Kidney (tissue), 13 donors: ENCODE measurements at regions not wholly inside any gene's neighbourhood (a gene's known extent, or its start where the extent isn't known, plus 50 kb on each side); places are given as distances from the start of the nearest gene placed in this dataset.

ENCODE experiments used
- DNase-seq, 5 donors: peaks; one replicate each; pipeline ENCODE4 v3.0.0-alpha.2; 2013 to 2020
- FAIRE-seq: peaks from 2 replicates; lab custom pipeline; 2012; peaks lifted over from hg19 to GRCh38; lab: Jason Lieb, UNC
- H3K27ac ChIP-seq, 2 donors: one replicate each; pipeline ENCODE4 v1.7.0; 2013; ENCODE audit warnings: low read depth in 2 of 2, low read length in 2 of 2, inconsistent platforms in 1 of 2
- H3K27me3 ChIP-seq: one replicate; pipeline ENCODE4 v1.7.1; 2013; ENCODE audit warnings: low read length, inconsistent platforms; ENCODE audit not compliant: control insufficient read depth, insufficient read depth
- H3K36me3 ChIP-seq, 3 donors: one replicate each; pipeline versions ENCODE4 v1.7.0 to v1.7.1; 2013; ENCODE audit warnings: low read length in 3 of 3, control low read depth in 1 of 3, inconsistent platforms in 1 of 3; ENCODE audit not compliant: insufficient read depth in 3 of 3, control insufficient read depth in 2 of 3
- H3K4me1 ChIP-seq, 3 donors: one replicate each; pipeline versions ENCODE4 v1.7.0 to v1.7.1; 2013; ENCODE audit warnings: low read length in 3 of 3, inconsistent platforms in 1 of 3, low read depth in 1 of 3; ENCODE audit not compliant: control insufficient read depth in 2 of 3, insufficient read depth in 2 of 3
- H3K4me3 ChIP-seq, 3 donors: one replicate each; pipeline versions ENCODE4 v1.7.0 to v1.8.1; 2013; ENCODE audit warnings: low read length in 3 of 3, control low read depth in 1 of 3, inconsistent platforms in 1 of 3
- H3K9ac ChIP-seq, 3 donors: one replicate each; pipeline versions ENCODE4 v1.7.0 to v1.7.1; 2013; ENCODE audit warnings: low read length in 3 of 3, control low read depth in 1 of 3, inconsistent platforms in 1 of 3
- H3K9me3 ChIP-seq, 3 donors: one replicate each; pipeline versions ENCODE4 v1.7.0 to v1.7.1; 2013; ENCODE audit warnings: low read length in 3 of 3, control low read depth in 1 of 3, inconsistent platforms in 1 of 3; ENCODE audit not compliant: control insufficient read depth in 2 of 3, insufficient read depth in 1 of 3
- CTCF ChIP-seq: IDR thresholded peaks from 3 replicates; pipeline ENCODE4 v1.5.1; 2012; ENCODE audit warnings: mild to moderate bottlenecking, moderate library complexity, borderline replicate concordance; ENCODE audit not compliant: insufficient read depth; ENCODE audit errors: extremely low read depth
- intact Hi-C: fragments of 100-400 bp; cut with DNase I; formaldehyde crosslinking; loops from one replicate; pipeline ENCODE4 v1.11.1; 2022
- donor health status: control.
- donor health status: control.
- donor health status: control.
- donor health status: control.
- donor health status: control.
- donor health status: DM: yes; HTN: yes; CAD: no.
- donor health status: Normal renal cell carcinoma (clear cell type).

GRCh38 chr4:166518776-166519175, 645.7 kb downstream of the TLL1 start:
- Histone ChIP-seq H3K4me1 (no peaks in the 10 kb centered on the region), H3K27me3 (no peaks in the 10 kb centered on the region), H3K4me3 (no peak overlapping the region), H3K27ac (no peak overlapping the region), H3K9ac (no peak overlapping the region), H3K9me3 (no peaks in the 10 kb centered on the region), H3K36me3 (no peaks in the 10 kb centered on the region)
- TF ChIP-seq CTCF, result no peak
- DNase-seq (no peak), FAIRE-seq (no peak)
- intact Hi-C loops, result no loop called here

- no peak overlapping the region for H3K27ac ChIP-seq
- intact Hi-C loops, result no loop called here
- FAIRE-seq (no peak), DNase-seq (no peak)
- H3K4me1 ChIP-seq, result no peaks in the 10 kb centered on the region
- no peak overlapping the region for H3K4me3 ChIP-seq
- no peaks in the 10 kb centered on the region for H3K9me3 ChIP-seq
- H3K27me3 ChIP-seq, result no peaks in the 10 kb centered on the region
- H3K9ac ChIP-seq, result no peak overlapping the region
- TF ChIP-seq CTCF, result no peak
- no peaks in the 10 kb centered on the region for H3K36me3 ChIP-seq
These were observed 646.7 kb downstream of the TLL1 start for GRCh38 chr4:166519774-166520173.

GRCh38 chr4:166527500-166527899, 654.5 kb downstream of the TLL1 start:
- no peaks in the 10 kb centered on the region for H3K36me3 ChIP-seq
- no peak overlapping the region for H3K9ac ChIP-seq
- no peak overlapping the region for H3K27ac ChIP-seq
- intact Hi-C loops, result no loop called here
- FAIRE-seq (no peak), DNase-seq (no peak)
- no peaks in the 10 kb centered on the region for H3K4me1 ChIP-seq
- TF ChIP-seq CTCF, result no peak
- no peaks in the 10 kb centered on the region for H3K27me3 ChIP-seq
- H3K9me3 ChIP-seq, result no peaks in the 10 kb centered on the region
- H3K4me3 ChIP-seq, result no peak overlapping the region

- Histone ChIP-seq H3K9me3 (no peaks in the 10 kb centered on the region), H3K36me3 (no peaks in the 10 kb centered on the region), H3K4me1 (no peaks in the 10 kb centered on the region), H3K27ac (no peak overlapping the region), H3K4me3 (no peak overlapping the region), H3K9ac (no peak overlapping the region), H3K27me3 (no peaks in the 10 kb centered on the region)
- intact Hi-C loops, result no loop called here
- TF ChIP-seq CTCF, result no peak
- DNase-seq (no peak), FAIRE-seq (no peak)
These were observed 658.7 kb downstream of the TLL1 start for GRCh38 chr4:166531703-166532102.
